GM12891 (cell line): ENCODE measurements at regions not wholly inside any gene's neighbourhood (a gene's known extent, or its start where the extent isn't known, plus 50 kb on each side); places are given as distances from the start of the nearest gene placed in this dataset.

Experiments used
- POLR2A ChIP-seq: IDR thresholded peaks from 2 replicates; pipeline ENCODE4 v1.6.1; 2011; ENCODE audit warnings: low read depth, low read length, control low read depth
- POLR2AphosphoS5 ChIP-seq: IDR thresholded peaks from 2 replicates; pipeline ENCODE4 v1.6.1; 2011; ENCODE audit warnings: low read depth, low read length, control low read depth
- SPI1 ChIP-seq: IDR thresholded peaks from 2 replicates; pipeline ENCODE4 v1.6.1; 2011; ENCODE audit warnings: low read depth, low read length, control low read depth

GRCh38 chr13:80139196-80139595, 201.7 kb downstream of the SPRY2 start:
- TF ChIP-seq POLR2A (no peak), POLR2AphosphoS5 (no peak), SPI1 (no peak)
